Effector memory CD8-positive, alpha-beta T cell (primary cell): ENCODE measurements at regions not wholly inside any gene's neighbourhood (a gene's known extent, or its start where the extent isn't known, plus 50 kb on each side); places are given as distances from the start of the nearest gene placed in this dataset.

Source experiments
- ATAC-seq: fragments of 150-1000 bp; cut with Tn5 transposase; replicated peaks from 2 replicates; pipeline ENCODE4 v1.10.0; 2021; ENCODE audit warnings: mild to moderate bottlenecking, moderate library complexity
- DNase-seq, 3 experiments: peaks; one replicate each; pipeline ENCODE4 v3.0.0; 2021
- H3K27ac Mint-ChIP-seq, 2 donors: one replicate each; pipeline ENCODE4 v1.8.0; 2022; ENCODE audit warnings: mild to moderate bottlenecking in 2 of 2, mixed read lengths in 2 of 2, moderate library complexity in 2 of 2
- H3K27me3 Mint-ChIP-seq, 2 donors: one replicate each; pipeline ENCODE4 v1.8.0; 2022; ENCODE audit warnings: mixed read lengths in 2 of 2
- H3K36me3 Mint-ChIP-seq: one replicate; pipeline ENCODE4 v1.8.0; 2022; ENCODE audit warnings: mild to moderate bottlenecking, moderate library complexity, mixed read lengths; ENCODE audit not compliant: insufficient read depth
- H3K4me1 Mint-ChIP-seq, 2 donors: one replicate each; pipeline ENCODE4 v1.8.0; 2022; ENCODE audit warnings: low read depth in 2 of 2, mixed read lengths in 2 of 2
- H3K4me3 Mint-ChIP-seq, 2 donors: one replicate each; pipeline ENCODE4 v1.8.0; 2022; ENCODE audit warnings: mild to moderate bottlenecking in 2 of 2, mixed read lengths in 2 of 2, moderate library complexity in 2 of 2
- H3K9me3 Mint-ChIP-seq, 2 donors: one replicate each; pipeline ENCODE4 v1.8.0; 2022; ENCODE audit warnings: mixed read lengths in 2 of 2

DNA sequence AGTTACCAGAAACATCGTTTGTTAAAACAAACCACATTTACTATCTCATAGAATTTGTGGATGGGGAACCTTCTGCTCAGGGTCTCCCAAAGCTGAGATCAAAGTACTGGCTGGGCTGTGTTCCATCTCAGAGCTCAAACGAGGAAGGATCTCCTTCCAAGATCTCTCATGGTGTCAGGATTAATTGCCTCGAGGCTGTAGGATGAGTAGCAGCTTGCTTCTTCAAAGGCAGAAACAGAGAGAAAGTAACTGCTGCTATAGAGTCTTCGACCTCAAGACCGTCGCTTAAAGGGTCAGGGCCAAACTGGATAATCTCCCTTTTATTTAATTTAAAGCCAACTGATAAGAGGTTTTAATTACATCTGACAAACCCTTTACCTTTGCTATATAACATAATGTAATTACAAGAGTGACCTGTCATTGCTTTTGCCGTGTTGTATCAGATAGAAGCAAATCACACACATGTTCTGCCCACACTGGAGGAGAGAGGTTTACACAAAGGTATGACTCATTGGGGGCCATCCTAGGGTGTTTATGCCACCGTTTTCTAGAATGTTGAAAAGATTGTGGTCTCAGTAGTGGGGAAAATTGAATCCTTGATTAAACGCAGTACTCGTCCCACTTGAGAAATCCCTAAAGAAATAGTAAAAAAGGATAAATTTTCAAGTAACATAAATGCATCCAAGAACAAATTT, 868.8 kb upstream of the TMEM132C start:
- Mint-ChIP-seq H3K4me1 (no peaks in the 10 kb centered on the region), H3K9me3 (no peaks in the 10 kb centered on the region), H3K27ac (no peak overlapping the region), H3K4me3 (no peak overlapping the region), H3K27me3 (peaks cover 0 to 22% of the 10 kb centered on the region in 2 donors), H3K36me3 (no peaks in the 10 kb centered on the region)
- ATAC-seq = no peak
- no peak for DNase-seq

DNA sequence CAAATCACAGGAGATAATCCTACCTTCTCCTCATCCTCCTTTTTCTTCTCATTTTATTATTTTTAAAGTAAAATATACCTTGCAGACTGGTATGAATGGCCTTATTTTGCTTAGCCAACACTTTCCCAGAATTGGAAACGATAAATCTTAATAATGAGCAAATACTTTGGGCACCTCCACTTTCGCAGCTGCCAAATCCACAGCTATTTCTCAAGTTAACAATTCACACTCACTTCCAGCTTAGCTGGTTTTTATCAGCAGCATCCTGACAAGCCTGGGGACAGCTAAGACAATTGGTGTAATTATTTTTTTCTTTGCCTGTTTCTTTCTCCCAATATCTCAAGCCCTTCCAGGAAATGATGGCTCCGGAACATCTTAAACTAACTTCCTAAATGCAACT, 867.5 kb upstream of the TMEM132C start:
- ATAC-seq (no peak), DNase-seq (no peak)
- Mint-ChIP-seq H3K9me3 (no peaks in the 10 kb centered on the region), H3K4me1 (no peaks in the 10 kb centered on the region), H3K27me3 (peaks cover 0 to 22% of the 10 kb centered on the region in 2 donors), H3K36me3 (no peaks in the 10 kb centered on the region), H3K4me3 (no peak overlapping the region), H3K27ac (no peak overlapping the region)

DNA sequence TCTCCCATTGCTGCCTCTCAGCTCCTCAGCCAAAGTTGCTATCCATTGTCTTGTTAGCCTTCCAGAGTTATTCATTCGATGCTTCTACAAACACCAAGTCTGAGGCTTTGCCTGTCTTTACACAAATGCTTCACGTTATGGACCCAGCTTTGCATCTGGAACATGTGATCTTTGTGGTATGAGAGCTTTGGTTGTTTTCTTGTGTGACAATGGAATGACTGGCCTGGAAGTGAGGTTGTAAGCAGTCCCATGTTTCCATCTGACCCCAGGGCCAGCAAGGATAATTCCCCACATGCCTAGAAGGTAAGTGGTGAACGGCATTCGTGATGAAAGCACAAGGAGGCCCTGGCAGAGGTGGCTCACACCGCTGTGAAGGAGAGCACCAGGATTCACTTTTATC, 866.7 kb upstream of the TMEM132C start:
- no peak overlapping the region for H3K4me3 Mint-ChIP-seq
- no peak for DNase-seq
- H3K9me3 Mint-ChIP-seq = no peaks in the 10 kb centered on the region
- no peaks in the 10 kb centered on the region for H3K4me1 Mint-ChIP-seq
- ATAC-seq = no peak
- no peak overlapping the region for H3K27ac Mint-ChIP-seq
- no peaks in the 10 kb centered on the region for H3K36me3 Mint-ChIP-seq
- H3K27me3 Mint-ChIP-seq = peaks cover 0 to 15% of the 10 kb centered on the region in 2 donors

DNA sequence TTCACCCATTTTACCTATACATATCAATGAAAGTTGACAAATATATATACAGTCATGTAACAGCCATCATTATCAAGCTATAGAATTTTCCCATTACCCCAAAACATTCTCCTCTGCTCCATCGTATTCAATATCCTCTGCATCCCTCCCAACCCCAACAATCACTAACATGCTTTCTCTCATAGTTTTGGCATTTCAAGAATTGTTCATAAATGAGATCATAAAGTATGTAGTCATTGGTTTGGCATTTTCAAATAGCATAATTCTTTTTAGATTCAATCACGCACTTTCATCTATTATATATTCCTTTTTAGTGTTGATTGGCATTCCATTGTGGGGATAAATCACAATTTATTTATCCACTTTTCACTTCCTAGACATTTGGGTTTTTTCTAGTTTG, 866.0 kb upstream of the TMEM132C start:
- Mint-ChIP-seq H3K9me3 (no peaks in the 10 kb centered on the region), H3K27ac (no peak overlapping the region), H3K4me3 (no peak overlapping the region), H3K4me1 (no peaks in the 10 kb centered on the region), H3K36me3 (no peaks in the 10 kb centered on the region), H3K27me3 (peaks cover 0 to 22% of the 10 kb centered on the region in 2 donors)
- DNase-seq (no peak), ATAC-seq (no peak)

DNA sequence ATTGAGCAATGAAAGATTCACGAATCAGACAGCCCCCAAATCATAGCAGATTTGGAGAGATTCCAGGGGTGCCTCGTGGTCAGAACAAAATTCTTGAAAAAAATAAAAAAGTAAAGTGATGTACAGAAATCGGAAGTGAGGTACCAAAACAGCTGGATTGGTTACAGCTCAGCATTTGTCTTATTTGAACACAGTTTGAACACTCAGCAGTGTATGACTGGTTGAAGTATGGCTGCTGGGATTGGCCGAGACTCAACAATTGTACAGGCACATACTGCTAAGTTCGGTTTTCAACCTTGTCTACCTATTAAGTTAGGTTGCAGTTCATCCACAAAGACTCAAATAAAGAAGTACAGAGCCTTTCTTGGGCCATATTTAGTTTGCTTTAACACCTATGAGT, 865.4 kb upstream of the TMEM132C start:
- no peaks in the 10 kb centered on the region for H3K36me3 Mint-ChIP-seq
- no peak overlapping the region for H3K4me3 Mint-ChIP-seq
- H3K27me3 Mint-ChIP-seq = peaks cover 0 to 22% of the 10 kb centered on the region in 2 donors
- no peak for DNase-seq
- H3K4me1 Mint-ChIP-seq = no peaks in the 10 kb centered on the region
- ATAC-seq = no peak
- H3K27ac Mint-ChIP-seq = no peak overlapping the region
- H3K9me3 Mint-ChIP-seq = no peaks in the 10 kb centered on the region

DNA sequence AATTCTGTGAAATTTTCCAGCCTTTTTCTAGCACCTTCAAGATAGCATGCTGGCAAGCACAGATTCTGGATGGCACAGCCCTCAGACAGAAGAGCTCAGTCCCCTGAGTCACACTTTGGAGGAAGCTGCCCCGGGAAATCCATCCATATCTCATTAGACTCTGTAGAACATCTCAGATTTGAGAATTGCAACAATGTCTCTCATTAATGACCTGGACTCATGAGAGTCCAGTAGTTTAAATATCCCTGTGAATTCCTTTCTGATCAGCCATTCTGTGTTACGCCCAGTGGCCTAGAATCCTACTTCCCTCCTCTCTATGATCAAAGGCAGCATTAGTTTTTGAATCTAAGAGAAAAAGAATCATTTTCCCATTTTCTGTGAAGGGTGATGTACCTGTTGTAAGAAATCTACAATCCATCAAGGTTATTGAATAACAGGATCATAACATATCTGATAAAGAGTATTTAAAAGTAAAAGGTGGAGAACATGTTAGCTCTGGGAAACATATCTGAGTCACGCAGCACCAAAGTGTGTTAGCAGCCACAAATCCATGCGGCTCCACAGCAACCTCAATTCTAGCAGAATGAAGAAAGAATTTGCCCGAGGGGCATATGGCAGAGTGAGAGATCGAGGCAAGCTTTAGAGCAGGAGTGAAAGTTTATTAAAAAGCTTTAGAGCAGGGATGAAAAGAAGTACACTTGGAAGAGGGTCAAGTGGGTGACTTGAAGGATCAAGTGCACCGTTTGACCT, 855.6 kb upstream of the TMEM132C start:
- DNase-seq = no peak
- peaks cover 10 to 15% of the 10 kb centered on the region in 2 donors for H3K27me3 Mint-ChIP-seq
- no peaks in the 10 kb centered on the region for H3K9me3 Mint-ChIP-seq
- H3K27ac Mint-ChIP-seq = no peak overlapping the region
- H3K36me3 Mint-ChIP-seq = peaks cover 3% of the 10 kb centered on the region
- H3K4me3 Mint-ChIP-seq = no peak overlapping the region
- no peaks in the 10 kb centered on the region for H3K4me1 Mint-ChIP-seq
- ATAC-seq = no peak

DNA sequence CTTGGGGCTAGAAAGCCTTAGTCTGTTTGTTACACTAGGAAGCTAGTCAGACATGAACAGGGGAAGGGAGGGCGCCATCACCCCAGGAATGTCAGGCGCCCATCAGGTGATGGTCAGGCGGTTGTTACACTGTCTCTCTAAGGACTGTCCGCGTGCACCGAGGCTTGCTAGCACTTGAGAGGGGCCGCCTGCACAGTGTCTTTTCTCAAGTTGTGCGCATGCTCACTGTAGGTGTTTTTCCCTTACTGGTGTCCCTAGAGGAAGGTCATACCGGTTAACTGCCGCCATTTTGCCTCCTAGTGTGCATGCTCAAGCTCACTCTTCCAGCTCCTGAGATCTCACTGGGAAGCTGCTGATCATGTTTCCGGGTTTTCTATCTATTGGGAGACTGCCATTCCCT, 855.0 kb upstream of the TMEM132C start:
- H3K36me3 Mint-ChIP-seq = peaks cover 3% of the 10 kb centered on the region
- no peaks in the 10 kb centered on the region for H3K4me1 Mint-ChIP-seq
- no peak for ATAC-seq
- no peak for DNase-seq
- no peak overlapping the region for H3K27ac Mint-ChIP-seq
- no peak overlapping the region for H3K4me3 Mint-ChIP-seq
- peaks cover 10 to 12% of the 10 kb centered on the region in 2 donors for H3K27me3 Mint-ChIP-seq
- no peaks in the 10 kb centered on the region for H3K9me3 Mint-ChIP-seq

DNA sequence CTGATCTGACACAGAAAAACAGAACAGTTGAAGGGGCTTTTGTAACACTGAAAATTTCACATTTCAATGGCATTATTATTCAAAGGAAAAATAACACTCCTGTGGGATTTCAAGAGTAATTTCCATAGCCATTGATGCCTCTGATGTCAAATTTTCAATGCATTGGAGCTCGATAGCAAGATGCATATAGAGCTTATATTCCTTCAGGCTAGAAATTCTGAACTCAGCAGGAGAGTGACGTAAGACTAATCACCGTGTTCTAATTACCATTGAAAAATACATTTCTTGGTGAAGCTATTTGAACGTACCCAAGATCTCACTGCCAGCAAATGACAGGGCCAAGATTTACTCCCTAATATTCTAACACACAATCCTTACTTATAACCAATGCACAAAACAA, 854.1 kb upstream of the TMEM132C start:
- peaks cover 0 to 3% of the 10 kb centered on the region in 2 donors for H3K9me3 Mint-ChIP-seq
- no peak overlapping the region for H3K4me3 Mint-ChIP-seq
- H3K27ac Mint-ChIP-seq = no peak overlapping the region
- DNase-seq (no peak), ATAC-seq (no peak)
- H3K36me3 Mint-ChIP-seq = peaks cover 3% of the 10 kb centered on the region
- H3K4me1 Mint-ChIP-seq = no peaks in the 10 kb centered on the region
- peaks cover 10 to 12% of the 10 kb centered on the region in 2 donors for H3K27me3 Mint-ChIP-seq

DNA sequence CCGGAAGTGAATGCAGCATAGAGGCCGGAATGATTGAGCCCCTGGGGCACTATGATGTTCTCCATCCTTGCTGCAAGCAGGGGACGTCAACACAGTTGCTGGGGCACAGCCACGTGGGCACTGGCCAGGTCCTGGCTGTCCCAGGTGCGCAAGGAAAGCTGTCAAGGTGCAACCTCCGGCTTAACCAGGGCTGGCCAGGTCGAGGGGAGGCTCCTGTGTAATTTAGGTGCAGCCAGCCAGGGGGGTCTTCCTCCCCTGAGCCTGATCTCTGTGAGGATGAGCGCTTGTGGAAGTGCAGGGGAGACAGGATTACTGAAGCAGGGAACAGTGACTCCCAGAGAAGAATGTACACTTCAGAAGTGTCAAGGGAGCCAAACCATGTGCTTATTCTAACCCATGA, 852.8 kb upstream of the TMEM132C start:
- DNase-seq (no peak), ATAC-seq (no peak)
- peaks cover 0 to 4% of the 10 kb centered on the region in 2 donors for H3K9me3 Mint-ChIP-seq
- no peak overlapping the region for H3K4me3 Mint-ChIP-seq
- no peaks in the 10 kb centered on the region for H3K4me1 Mint-ChIP-seq
- peaks cover 6 to 12% of the 10 kb centered on the region in 2 donors for H3K27me3 Mint-ChIP-seq
- no peak overlapping the region for H3K27ac Mint-ChIP-seq
- H3K36me3 Mint-ChIP-seq = peaks cover 3% of the 10 kb centered on the region

DNA sequence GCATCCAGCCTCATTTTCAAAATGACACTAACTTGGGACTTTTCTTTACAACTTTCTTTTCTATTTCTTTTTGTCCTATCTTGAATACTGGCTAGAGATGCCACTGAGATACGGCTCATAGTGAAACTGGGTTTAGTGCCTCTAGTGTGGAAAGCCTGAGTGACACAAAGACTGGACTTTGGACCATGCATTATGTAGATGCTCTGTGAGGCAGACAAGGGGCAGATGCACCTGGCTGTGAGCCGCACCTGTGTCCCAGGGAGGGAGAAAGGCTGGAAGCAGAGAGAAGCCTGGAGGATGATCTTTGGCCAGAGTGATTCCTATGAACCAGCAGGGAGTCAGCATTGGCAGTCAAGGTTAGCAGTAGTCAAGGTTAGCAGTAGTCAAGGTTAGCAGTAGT, 852.3 kb upstream of the TMEM132C start:
- Mint-ChIP-seq H3K27me3 (peaks cover 6 to 12% of the 10 kb centered on the region in 2 donors), H3K9me3 (peaks cover 0 to 4% of the 10 kb centered on the region in 2 donors), H3K4me3 (no peak overlapping the region), H3K27ac (no peak overlapping the region), H3K36me3 (peaks cover 3% of the 10 kb centered on the region), H3K4me1 (no peaks in the 10 kb centered on the region)
- DNase-seq (no peak), ATAC-seq (no peak)

DNA sequence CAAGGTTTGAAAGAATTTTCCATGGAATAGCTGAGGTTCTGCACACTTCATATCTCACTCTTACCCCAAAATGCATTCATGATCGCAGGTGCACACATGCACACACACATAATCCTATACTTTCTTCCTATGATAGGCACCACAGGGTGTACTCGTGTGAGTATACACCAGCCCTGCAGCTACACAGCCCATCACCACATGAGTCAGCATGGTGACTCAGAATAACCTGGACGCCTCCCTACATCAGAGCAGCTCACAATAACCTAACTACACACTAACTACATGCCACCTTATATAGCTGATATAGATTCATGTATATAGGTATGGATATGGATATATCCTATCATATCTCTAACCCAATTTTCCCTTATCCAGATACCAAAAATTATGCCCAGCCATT, 850.2 kb upstream of the TMEM132C start:
- DNase-seq (no peak), ATAC-seq (no peak)
- Mint-ChIP-seq H3K4me3 (no peak overlapping the region), H3K36me3 (peaks cover 3% of the 10 kb centered on the region), H3K27me3 (peaks cover 0 to 19% of the 10 kb centered on the region in 2 donors), H3K9me3 (peaks cover 0 to 4% of the 10 kb centered on the region in 2 donors), H3K4me1 (no peaks in the 10 kb centered on the region), H3K27ac (no peak overlapping the region)

DNA sequence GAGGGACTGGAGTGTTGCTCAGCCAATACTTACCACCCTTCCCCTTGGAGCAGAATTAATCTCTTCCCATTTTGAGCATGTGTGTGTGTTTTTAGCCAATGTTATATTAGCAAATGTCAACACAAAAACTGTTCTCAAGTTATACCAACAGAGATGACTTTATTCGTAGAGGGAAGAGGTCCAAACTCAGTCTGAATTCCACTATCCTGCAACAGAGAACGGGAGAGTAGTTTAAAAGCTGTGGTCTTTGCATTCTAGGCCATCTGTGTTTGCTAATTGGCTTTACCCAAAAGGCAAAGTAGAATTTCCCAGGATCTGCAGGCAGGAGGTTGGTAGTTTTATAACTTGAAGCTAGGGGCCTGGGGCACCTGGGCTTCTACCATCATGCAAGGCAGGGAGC, 847.9 kb upstream of the TMEM132C start:
- H3K4me1 Mint-ChIP-seq = no peaks in the 10 kb centered on the region
- no peak overlapping the region for H3K4me3 Mint-ChIP-seq
- no peak overlapping the region for H3K27ac Mint-ChIP-seq
- ATAC-seq (no peak), DNase-seq (no peak)
- H3K9me3 Mint-ChIP-seq = peaks cover 0 to 4% of the 10 kb centered on the region in 2 donors
- H3K36me3 Mint-ChIP-seq = peaks cover 3% of the 10 kb centered on the region
- peaks cover 0 to 13% of the 10 kb centered on the region in 2 donors for H3K27me3 Mint-ChIP-seq

DNA sequence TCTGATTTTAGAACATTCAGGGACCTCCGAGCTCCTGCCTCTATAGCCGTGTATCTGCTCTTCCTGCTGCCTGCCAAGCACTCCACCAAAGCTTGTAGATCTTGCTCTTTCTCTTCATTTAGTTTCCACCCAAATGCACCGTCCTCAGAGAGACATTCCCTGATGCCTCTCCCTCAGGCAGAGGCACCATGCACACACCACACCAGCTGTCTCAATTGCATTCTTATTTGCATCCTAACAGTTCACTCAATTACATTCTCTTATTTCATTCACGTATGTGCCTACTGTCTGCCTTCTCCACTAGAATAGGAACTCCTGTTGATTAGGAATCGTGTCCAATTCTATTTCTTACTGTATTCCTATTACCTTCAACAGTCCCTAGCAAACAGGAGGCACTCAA, 845.4 kb upstream of the TMEM132C start:
- ATAC-seq (no peak), DNase-seq (no peak)
- Mint-ChIP-seq H3K36me3 (no peaks in the 10 kb centered on the region), H3K9me3 (peaks cover 0 to 4% of the 10 kb centered on the region in 2 donors), H3K4me1 (no peaks in the 10 kb centered on the region), H3K27ac (no peak overlapping the region), H3K27me3 (peaks cover 0 to 10% of the 10 kb centered on the region in 2 donors), H3K4me3 (no peak overlapping the region)

DNA sequence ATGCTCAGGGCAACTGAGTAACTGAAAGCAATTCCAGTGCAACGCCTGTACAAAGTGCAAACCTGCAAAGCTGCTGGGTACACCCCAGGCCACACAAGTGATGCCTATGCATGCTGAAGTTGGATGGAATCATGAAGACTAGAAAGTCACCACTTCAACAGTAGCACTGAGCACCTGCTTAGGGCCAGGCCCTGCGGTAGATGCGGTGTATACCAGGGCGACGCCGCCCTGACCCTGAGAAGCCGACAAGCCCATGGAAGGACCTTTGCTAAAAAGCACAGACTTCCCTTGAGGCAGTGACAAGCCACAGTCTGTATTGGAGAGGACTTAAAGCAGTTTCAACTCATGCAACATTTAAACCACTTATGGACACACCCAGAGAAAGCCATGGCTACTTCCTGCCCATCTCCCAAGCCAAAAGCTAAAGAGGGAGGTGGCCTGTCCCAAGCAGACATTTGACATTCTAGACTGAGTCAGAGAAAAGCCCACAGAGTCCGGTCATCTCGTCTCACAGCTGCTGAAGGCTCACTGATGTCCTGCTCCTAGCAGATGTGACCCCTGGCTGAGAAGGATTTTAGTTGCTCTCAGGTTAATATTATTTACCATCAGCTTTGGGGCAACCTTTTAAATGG, 843.9 kb upstream of the TMEM132C start:
- H3K4me1 Mint-ChIP-seq = no peaks in the 10 kb centered on the region
- peaks cover 0 to 10% of the 10 kb centered on the region in 2 donors for H3K27me3 Mint-ChIP-seq
- no peak overlapping the region for H3K4me3 Mint-ChIP-seq
- no peaks in the 10 kb centered on the region for H3K36me3 Mint-ChIP-seq
- ATAC-seq (no peak), DNase-seq (no peak)
- H3K27ac Mint-ChIP-seq = no peak overlapping the region
- peaks cover 0 to 1% of the 10 kb centered on the region in 2 donors for H3K9me3 Mint-ChIP-seq
